GM04504 (cell line): ENCODE measurements at regions not wholly inside any gene's neighbourhood (a gene's known extent, or its start where the extent isn't known, plus 50 kb on each side); places are given as distances from the start of the nearest gene placed in this dataset.
"Not testable (repeated sequence)": the region's sequence is repeated elsewhere in the genome, so short reads cannot be mapped to it uniquely, and the experiment has no call there.

Experiments used
- DNase-seq: peaks from one replicate; pipeline ENCODE4 v3.0.0-alpha.2; 2012; ENCODE audit warnings: low read depth

- no peak for DNase-seq
Measured at GRCh38 chr2:16186661-16187481, 246.5 kb downstream of the MYCN start.

- no peak for DNase-seq
Measured at GRCh38 chr2:16185801-16186272, 245.5 kb downstream of the MYCN start.

- no peak for DNase-seq
Measured at GRCh38 chr2:16184945-16185660, 244.8 kb downstream of the MYCN start.

- DNase-seq, result no peak
Measured at GRCh38 chr2:16184341-16184890, 244.1 kb downstream of the MYCN start.

- DNase-seq, result no peak
Measured at GRCh38 chr2:16183345-16183744, 243.0 kb downstream of the MYCN start.

- DNase-seq, result no peak
Measured at GRCh38 chr2:16182841-16183240, 242.5 kb downstream of the MYCN start.

- DNase-seq, result not testable (repeated sequence)
Measured at GRCh38 chr2:16182311-16182815, 242.0 kb downstream of the MYCN start.

- DNase-seq, result no peak
Measured at GRCh38 chr2:16181741-16182090, 241.4 kb downstream of the MYCN start.

GRCh38 chr2:16181062-16181740 is 240.9 kb downstream of the MYCN start:
- DNase-seq, result no peak

GRCh38 chr2:16180631-16181030 is 240.3 kb downstream of the MYCN start:
- DNase-seq, result no peak

- no peak for DNase-seq
Measured at GRCh38 chr2:16179701-16180416, 239.5 kb downstream of the MYCN start.

- no peak for DNase-seq
Measured at GRCh38 chr2:16178551-16179130, 238.3 kb downstream of the MYCN start.

- no peak for DNase-seq
Measured at GRCh38 chr2:16177671-16178180, 237.4 kb downstream of the MYCN start.

GRCh38 chr2:16176971-16177480 is 236.7 kb downstream of the MYCN start:
- no peak for DNase-seq

GRCh38 chr2:16175247-16175825 is 235.0 kb downstream of the MYCN start:
- no peak for DNase-seq

GRCh38 chr2:16174693-16175045 is 234.3 kb downstream of the MYCN start:
- no peak for DNase-seq

- DNase-seq, result no peak
Measured at GRCh38 chr2:16173893-16174692, 233.7 kb downstream of the MYCN start.

- no peak for DNase-seq
Measured at GRCh38 chr2:16172324-16173175, 232.2 kb downstream of the MYCN start.

- no peak for DNase-seq
Measured at GRCh38 chr2:16171425-16171920, 231.1 kb downstream of the MYCN start.
